ENCODE measurements at regions not wholly inside any gene's neighbourhood (a gene's known extent, or its start where the extent isn't known, plus 50 kb on each side); places are given as distances from the start of the nearest gene placed in this dataset.

GRCh38 chr2:216317831-216318520 is 54.3 kb downstream of the MARCHF4 start:
- TF ChIP-seq EZH2 (IDR thresholded peaks at IDR 0.05; ENCODE audit: insufficient read depth, poor library complexity, severe bottlenecking) (no peak), EZH2phosphoT487 (IDR thresholded peaks at IDR 0.05; ENCODE audit: insufficient read depth, low read depth) (no peak)
